GM18517 (cell line): ENCODE measurements at regions not wholly inside any gene's neighbourhood (a gene's known extent, or its start where the extent isn't known, plus 50 kb on each side); places are given as distances from the start of the nearest gene placed in this dataset.
"Not testable (repeated sequence)": the region's sequence is repeated elsewhere in the genome, so short reads cannot be mapped to it uniquely, and the experiment has no call there.

ENCODE experiments used
- ATAC-seq: cut with Tn5 transposase; IDR thresholded peaks from one replicate; pipeline ENCODE4 v1.9.1; 2021; ENCODE audit warnings: mild to moderate bottlenecking, moderate library complexity; ENCODE audit not compliant: unreplicated experiment

- ATAC-seq, result no peak
These were observed 119.6 kb upstream of the ZNF92 start for GRCh38 chr7:65254061-65254460.

GRCh38 chr7:65251851-65252620 is 121.6 kb upstream of the ZNF92 start:
- ATAC-seq, result peak; percentile 80

DNA sequence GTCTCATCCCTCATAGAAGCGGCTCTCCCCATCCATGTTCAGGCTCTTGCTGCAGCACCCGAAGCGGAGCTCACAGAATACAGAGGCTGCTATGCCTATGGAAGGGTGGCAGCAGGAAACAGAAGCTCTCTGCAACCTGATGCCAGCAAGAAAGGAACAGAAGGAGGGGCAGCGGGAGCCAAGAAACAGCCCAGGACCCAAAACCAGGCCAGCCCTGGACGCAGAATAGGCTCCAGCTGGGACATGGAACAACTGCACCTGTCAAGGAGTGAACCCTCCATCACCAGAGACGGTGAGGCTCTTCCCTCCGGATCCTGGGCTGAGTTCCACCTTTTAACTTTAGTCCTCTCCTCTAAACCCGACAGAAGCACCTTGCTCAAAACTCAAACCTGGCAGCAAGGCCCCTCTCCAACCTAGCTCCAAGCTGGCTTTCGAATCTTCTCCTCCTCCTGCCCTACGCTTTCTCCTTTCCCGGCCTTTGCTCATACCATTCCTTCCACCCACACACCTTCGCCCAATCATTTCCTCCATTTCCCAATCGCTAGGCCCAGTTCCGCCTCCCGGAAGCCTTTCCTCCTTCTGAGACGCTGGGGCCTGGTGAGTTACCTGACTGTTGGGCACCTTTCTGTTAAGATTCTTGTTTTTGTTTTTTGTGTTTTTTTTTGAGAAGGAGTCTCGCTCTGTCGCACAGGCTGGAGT is 122.8 kb upstream of the ZNF92 start:
- no peak for ATAC-seq

DNA sequence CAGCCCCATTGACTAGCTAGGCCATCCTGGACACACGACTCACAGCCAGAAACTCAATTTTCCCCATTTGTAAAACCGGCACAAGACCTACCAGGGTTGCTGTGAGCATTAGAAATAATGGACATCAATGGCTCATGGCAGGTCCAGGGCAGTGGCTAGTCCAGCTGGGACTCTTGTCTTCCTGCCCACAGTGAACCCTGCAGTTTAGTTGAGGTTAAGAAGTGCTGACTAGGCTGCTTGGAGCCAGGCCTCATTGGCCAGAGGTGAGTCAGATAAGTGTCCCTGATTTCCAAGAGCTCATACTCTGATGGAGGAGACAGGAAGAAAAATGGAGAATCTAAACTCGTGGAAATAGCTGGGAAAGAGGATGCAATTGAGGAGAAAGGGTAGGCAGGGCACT is 123.4 kb upstream of the ZNF92 start:
- no peak for ATAC-seq

DNA sequence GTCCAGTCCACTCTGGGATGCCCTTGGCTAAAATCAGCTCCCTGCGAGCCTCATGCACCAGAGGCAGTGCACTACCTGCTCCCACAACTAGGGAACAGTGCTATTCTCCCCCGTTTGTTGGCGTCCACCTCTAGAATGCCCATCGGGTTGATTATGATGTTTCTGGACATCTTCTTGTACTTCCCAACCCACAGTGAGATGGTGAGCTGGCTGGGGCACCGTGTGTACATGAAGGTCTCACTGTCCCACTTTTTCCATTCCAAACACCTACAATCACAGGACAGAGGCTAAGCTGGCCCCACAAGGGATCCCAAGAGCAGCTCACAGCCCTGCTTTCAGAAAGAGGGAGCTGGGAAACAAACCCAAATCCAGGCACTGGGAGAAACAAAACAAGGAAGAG is 126.2 kb upstream of the ZNF92 start:
- no peak for ATAC-seq

- no peak for ATAC-seq
These were observed 133.8 kb upstream of the ZNF92 start for GRCh38 chr7:65239707-65240352.

DNA sequence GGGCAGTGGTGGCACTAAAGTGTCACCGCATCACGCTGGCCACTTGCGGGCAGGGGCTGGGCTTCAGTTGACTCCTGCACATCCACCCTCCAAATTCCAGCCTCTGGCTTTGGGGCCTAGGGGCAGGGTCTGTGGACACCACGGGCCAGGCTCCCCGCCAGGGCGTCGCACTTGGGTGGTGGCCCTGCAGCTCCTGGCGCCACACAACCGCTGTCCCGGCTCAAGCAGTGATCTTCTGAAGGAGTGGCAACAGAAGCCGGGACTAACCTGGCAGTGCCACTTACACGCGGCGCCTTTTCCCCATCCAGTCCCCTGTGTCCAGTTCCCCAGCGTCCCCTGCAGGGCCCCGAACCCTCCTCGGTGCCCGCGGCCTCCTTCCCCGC is 134.3 kb upstream of the ZNF92 start:
- ATAC-seq, result no peak

DNA sequence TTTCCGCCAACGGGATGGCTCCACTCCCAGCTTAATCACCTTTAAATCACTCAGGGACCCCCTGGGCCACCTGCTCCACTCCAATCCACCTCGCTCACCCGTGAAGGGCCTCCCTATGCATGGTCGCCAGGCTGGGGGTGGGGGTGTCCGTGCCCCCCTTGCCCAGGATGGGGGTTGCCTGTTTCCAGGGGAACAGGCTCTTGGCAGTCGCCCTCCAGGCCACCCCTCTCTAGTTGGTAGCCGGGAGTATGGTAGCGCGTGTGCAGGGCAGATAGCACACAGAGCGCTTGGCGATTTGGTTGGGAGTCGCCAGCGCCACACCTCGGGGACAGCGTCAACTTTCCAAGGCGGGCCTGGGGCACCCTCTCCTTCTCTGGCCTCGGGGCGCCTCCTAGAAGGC is 134.9 kb upstream of the ZNF92 start:
- no peak for ATAC-seq

- ATAC-seq, result no peak
These were observed 138.1 kb upstream of the ZNF92 start for GRCh38 chr7:65235586-65235985.

DNA sequence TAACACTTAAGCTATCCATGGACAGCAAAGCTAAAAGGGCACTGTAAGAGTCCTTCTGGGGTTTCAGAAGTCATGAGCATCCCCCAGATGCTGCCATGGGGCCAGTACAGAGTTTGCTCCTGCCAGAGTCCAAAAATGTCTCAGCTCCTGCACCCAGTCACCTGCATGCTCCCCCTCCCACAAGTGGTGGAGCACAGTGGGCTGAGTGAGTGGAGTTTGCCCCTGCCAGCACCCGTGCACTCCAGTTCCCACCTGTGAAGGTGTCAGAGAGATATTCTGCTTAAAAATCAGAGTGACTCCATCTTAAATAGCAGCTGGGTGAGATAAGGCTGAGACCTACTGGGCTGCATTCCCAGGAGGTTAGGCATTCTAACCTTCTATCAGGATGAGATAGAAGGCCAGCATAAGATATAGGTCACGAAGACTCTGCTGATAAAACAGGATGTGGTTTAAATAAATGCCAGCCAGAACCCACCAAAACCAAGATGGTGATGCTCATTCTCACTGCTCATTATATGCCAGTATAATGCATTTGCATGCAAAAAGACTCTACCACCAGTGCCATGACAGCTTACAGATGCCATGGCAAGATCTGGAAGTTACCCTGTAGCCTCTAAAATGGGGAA is 140.1 kb upstream of the ZNF92 start:
- no peak for ATAC-seq

DNA sequence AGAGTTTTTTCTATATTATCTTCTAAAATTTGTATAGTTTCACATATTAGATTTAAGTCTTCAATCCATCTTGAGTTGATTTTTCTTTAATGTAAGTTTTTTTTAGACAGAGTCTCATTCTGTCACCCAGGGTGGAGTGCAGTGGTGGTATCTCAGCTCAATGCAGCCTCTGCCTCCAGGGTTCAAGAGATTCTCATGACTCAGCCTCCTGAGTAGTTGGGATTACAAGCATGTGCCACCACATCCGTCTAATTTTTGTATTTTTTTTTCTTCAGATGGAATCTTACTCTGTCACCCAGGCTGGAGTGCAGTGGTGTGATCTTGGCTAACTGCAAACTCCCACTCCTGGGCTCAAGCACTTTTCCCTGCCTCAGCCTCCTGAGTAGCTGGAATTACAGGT is 143.4 kb upstream of the ZNF92 start:
- no peak for ATAC-seq

GRCh38 chr7:65225422-65226006 is 148.1 kb upstream of the ZNF92 start:
- no peak for ATAC-seq

DNA sequence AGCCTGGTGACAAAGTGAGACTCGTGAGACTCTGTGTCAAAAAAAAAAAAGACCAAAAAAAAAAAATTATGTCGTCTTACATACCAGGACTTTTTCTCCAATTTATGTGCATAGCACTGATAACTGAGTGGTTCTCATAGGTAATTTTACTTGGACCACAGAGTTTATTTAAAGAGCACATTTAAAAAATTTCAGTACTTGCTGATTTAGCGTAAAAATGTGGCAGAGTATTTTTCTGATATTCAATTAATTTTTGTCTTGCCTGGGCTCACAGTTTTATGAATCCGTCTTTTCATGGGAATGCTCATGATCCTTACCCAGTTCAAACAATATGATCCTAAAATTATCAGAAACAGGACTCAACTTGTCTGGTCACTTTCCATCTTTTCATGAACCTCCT is 151.0 kb upstream of the ZNF92 start:
- ATAC-seq, result no peak

DNA sequence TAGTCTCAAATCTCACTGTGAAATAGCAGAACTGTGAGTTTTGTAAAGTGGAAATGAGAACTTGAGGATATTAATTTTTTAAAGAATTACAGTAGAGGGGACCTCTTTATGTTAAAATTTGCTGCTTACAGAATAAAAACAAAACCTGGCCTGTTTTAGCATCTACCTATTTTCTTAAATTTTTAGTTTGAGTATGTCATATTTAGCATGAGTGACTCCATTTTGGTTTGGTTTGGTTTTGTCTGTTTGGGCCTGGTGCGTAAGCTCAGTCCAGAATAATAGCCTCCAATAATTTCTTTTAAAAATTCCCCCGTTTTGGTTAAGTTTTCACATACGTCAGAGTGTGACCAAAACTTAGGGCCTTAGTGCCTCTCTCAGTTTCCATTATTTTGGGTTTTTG is 152.0 kb upstream of the ZNF92 start:
- no peak for ATAC-seq

GRCh38 chr7:65219623-65220022 is 154.0 kb upstream of the ZNF92 start:
- ATAC-seq, result no peak

GRCh38 chr7:65216469-65216868 is 157.2 kb upstream of the ZNF92 start:
- peak; percentile 49 for ATAC-seq

DNA sequence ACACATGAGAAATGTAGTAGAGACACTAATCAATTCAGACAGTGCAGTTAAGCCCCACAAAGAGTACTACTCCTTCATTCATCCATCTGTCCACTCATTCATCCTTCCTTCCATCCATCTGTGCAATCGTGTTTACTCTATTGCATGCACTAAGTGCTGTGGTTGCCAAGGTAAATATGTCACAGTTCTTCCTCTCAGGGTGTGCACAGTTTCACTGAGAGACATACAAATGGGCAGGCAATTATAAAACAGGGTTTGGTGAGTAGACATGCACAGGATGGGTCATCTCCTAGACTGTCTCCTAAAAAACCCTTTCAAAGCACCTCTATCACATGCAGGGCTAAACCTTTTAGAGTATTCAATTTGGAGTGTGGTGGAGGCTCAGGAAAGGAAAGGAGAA is 160.4 kb upstream of the ZNF92 start:
- ATAC-seq, result not testable (repeated sequence)

DNA sequence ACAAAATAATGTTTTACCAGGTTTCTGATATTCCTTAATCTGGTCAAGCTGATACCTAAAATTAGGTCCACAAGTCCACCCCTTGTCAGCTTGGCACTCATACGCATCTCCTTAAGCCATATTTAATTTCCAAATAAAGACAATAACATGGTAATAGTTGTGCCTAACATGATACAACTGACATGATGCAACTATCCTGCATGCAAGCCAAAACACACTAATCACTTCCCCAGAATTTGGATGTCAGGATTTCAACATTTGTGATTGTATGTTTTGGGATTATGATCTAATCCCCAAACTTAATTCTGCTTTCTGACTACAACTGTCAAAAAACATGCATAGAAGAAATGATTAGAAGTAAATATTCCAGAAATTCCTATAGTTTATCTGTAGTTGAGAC is 174.4 kb upstream of the ZNF92 start:
- ATAC-seq, result not testable (repeated sequence)

GRCh38 chr7:65193334-65194058 is 180.2 kb upstream of the ZNF92 start:
- not testable (repeated sequence) for ATAC-seq

DNA sequence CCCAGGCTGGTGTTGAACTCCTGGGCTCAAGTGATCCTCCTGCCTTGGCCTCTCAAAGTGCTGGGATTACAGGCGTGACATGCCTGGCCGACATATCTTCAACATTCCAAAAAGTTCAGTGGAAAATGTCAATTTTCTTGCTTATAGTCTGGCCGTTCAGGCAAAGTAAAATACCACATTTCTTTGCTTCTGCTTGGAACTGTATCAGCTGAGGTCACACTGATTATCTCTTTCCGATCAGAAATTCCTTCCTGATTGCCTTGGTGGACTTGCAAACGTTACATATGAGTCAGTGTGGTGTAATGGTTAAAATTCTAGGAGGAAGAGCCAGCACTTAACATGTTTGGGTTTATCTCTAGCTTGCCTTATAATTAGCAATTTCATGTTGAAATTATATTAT is 170.6 kb upstream of the ERV3-1 start:
- ATAC-seq, result not testable (repeated sequence)

GRCh38 chr7:65150105-65150504 is 143.6 kb upstream of the ERV3-1 start:
- ATAC-seq, result not testable (repeated sequence)
